Posterior vena cava (tissue), 2 donors: ENCODE measurements at regions not wholly inside any gene's neighbourhood (a gene's known extent, or its start where the extent isn't known, plus 50 kb on each side); places are given as distances from the start of the nearest gene placed in this dataset.
"Not testable (repeated sequence)": the region's sequence is repeated elsewhere in the genome, so short reads cannot be mapped to it uniquely, and the experiment has no call there.

Experiments
- DNase-seq: peaks from one replicate; pipeline ENCODE4 v3.0.0-alpha.2; 2020; ENCODE audit warnings: low spot score
- intact Hi-C, 2 donors: fragments of 100-400 bp; cut with DNase I; formaldehyde crosslinking; loops; one replicate each; pipeline versions ENCODE4 v1.14.1 to v1.14.2; 2022 to 2023
- donor health status: DM: yes; HTN: yes; CAD: no.
- donor health status: DM: yes; HTN: yes; CAD: no.

- no peak for DNase-seq
- intact Hi-C loops: no loop called here
Observed at GRCh38 chr7:138352570-138353461, 107.2 kb upstream of the TRIM24 start.

GRCh38 chr7:138354066-138354465 is 106.0 kb upstream of the TRIM24 start:
- intact Hi-C loops: no loop called here
- no peak for DNase-seq

DNA sequence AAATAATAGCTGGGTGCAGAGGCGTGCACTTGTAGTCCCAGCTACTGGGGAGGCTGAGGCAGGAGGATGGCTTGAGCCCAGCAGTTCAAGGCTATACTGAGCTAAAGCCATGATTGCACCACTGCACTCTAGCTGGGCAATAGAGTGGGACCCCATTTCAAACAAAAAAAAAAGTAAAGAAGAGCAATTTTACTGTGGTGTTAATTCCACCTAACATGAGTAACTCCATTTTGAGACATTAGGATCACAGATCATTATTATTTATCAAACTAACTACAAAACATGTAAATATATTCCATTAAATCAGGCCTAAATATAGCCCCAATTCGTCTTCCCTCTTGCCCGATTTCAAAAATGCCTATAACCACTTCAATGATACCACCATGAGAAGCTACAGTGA is 104.8 kb upstream of the TRIM24 start:
- no peak for DNase-seq
- intact Hi-C loops: no loop called here

GRCh38 chr7:138358850-138359341 is 101.2 kb upstream of the TRIM24 start:
- no peak for DNase-seq
- intact Hi-C loops: no loop called here

DNA sequence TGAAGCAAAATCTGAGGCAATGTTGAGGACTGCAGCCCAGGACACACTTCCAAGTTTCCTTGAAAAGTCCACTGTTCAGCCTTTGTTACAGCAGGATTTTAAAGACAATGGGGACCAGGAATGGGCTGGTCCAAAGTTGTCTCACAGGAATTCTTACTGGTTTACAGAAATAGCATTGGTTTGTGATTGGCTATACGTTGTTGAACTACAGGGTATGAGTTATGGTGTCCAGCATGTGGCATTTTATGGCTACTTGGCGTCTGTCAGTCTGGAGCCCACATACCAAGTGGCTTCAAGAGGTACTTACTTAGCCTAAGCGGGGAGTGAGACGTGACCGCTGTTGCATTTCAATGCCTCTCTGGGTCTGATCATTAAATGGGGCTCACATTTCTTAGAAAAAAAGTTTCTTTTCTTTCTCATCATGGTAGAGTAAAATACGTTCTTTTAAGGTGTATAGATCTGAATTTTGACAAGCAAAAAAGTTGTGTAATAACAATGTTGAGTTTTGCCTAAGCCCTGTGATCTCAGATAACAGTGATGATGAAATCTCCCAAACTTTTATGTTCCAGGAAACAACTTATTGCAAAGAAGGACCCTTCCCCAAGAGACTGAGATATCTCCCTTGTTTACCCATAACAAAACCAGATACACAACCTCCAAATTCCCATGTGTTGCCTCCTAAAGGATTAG is 100.0 kb upstream of the TRIM24 start:
- intact Hi-C loops: no loop called here
- DNase-seq: no peak

DNA sequence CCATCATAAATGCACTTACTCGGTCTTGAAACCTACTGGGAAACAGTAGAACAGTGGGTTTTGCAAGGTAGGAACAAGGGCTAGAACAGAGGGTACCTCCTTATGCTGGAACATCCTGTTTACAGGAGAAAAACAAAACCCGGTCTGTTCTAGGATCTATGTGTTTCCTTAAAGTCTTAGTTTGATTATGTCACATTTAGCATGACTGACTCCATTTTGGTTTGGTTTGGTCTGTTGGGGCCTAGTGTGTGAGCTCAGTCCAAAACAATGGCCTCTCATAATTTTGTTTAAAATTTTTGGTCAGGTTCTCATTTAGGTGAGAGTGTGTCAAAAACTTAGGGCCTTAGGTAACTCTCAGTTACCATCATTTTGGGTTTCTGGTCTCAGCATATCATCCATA is 96.3 kb upstream of the TRIM24 start:
- no peak for DNase-seq
- intact Hi-C loops: no loop called here

DNA sequence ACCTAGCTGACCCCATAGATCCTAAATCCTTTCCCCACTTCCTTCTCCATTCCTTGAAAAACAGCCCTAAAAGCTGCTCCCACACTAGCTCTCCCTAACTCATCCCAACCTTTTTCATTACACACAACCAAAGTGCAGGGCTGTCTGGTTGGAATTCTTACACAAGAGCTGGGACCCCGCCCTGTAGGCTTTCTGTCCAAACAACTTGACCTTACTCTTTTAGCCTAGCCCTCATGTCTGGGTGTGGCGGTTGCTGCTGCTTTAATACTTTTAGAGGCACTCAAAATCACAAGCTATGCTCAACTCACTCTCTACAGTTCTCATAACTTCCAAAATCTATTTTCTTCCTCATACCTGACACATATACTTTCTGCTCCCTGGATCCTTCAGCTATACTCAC is 93.9 kb upstream of the TRIM24 start:
- DNase-seq, intact Hi-C loops: not testable (repeated sequence)

- intact Hi-C loops: not testable (repeated sequence)
Observed at GRCh38 chr7:138366676-138367075, 93.4 kb upstream of the TRIM24 start.

DNA sequence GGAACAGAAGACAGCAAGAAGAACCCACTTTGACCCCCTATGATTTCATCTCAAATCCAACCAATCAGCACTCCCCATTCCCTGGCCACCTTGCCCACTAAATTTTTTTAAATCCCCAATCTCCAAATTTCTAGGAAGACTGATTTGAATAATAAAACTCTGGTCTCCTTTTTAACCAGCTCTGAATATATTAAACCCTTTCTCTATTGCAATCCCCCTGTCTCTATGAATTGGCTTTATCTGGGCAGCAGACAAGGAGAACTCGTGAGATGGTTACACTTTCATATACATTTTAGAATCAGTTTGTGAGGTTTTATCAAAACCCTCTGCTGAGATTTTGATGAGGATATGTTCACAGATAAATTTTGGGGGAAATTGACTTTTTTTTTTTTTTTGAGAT is 90.3 kb upstream of the TRIM24 start:
- no peak for DNase-seq
- intact Hi-C loops: no loop called here

More at GRCh38 chr7:138366676-138367075, 93.4 kb upstream of the TRIM24 start:
- DNase-seq: not testable (repeated sequence)

- intact Hi-C loops: no loop called here
- no peak for DNase-seq
Observed at GRCh38 chr7:138370956-138371355, 89.1 kb upstream of the TRIM24 start.

DNA sequence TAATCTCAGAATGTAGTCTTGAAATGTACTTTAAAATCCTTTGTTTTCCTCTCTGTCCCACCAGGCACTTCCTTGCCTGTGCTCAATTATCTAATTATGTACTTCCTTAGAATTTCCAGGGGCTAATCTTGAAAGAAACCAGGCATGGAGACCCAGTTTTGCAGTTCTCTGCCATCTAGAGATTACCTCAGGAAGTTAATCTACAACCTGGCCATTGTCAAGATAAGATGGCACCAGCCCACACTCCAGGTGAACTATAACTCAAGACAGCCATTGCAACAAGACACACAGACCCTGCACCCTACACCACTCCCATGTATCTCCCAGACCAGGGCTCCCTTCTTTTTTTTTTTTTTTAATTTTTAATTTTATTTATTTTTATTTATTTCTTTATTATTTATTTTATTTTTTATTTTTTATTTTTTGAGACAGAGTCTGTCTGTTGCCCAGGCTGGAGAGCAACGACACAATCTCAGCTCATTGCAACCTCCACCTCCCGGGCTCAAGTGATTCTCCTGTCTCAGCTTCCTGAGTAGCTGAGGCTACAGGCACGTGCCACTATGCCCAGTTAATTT is 85.9 kb upstream of the TRIM24 start:
- intact Hi-C loops: no loop called here
- DNase-seq: no peak

DNA sequence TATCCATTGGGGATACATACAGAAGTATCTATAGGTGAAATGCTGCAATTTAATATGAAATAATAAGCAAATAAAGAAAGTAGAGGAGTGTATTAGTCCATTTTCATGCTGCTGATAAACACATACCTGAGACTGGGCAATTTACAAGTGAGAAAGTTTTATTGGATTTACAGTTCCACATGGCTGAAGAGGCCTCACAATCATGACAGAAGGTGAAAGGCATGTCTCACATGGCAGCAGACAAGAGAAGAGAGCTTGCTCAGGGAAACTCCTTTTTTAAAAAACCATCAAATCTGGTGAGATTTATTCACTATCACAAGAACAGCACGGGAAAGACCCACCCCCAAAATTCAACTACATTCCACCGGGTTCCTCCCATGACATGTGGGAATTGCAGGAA is 82.8 kb upstream of the TRIM24 start:
- intact Hi-C loops: no loop called here
- DNase-seq: no peak

DNA sequence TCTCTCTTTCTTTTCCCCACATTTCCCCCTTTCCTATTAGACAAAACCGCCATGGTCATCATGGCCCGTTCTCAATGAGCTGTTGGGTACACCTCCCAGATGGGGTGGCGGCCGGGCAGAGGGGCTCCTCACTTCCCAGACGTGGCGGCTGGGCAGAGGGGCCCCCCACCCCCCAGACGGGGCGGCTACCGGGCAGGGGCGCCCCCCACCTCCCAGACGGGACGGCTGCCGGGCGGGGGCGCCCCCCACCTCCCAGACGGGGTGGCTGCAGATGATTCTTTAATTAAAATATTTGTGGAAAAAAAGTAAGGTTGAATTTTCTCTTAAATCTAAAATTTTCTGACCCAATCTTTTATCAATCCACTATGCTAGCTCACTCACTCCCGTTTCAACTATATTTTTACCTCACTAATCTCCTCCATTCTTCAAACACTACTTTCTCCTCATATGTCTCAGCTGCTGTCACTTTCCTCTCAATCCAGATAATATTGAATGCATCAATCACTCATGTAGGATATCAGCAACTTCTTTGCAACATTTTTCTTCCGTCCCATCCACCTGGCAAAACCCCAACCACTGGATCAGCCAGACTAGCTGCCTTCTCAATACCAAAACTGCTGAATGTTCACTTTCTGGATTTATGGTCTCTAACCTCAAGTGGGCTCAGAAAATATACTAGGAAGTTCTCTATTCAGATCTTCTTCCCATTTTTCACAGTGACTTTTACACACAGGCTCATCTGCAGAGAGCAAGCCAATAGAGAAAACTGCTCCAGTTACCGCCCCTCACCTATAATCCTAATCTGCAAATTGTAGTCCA is 81.1 kb upstream of the TRIM24 start:
- intact Hi-C loops: no loop called here
- DNase-seq: no peak

GRCh38 chr7:138382862-138383565 is 77.0 kb upstream of the TRIM24 start:
- intact Hi-C loops: no loop called here
- no peak for DNase-seq

GRCh38 chr7:138386821-138387220 is 73.2 kb upstream of the TRIM24 start:
- intact Hi-C loops: no loop called here
- no peak for DNase-seq

DNA sequence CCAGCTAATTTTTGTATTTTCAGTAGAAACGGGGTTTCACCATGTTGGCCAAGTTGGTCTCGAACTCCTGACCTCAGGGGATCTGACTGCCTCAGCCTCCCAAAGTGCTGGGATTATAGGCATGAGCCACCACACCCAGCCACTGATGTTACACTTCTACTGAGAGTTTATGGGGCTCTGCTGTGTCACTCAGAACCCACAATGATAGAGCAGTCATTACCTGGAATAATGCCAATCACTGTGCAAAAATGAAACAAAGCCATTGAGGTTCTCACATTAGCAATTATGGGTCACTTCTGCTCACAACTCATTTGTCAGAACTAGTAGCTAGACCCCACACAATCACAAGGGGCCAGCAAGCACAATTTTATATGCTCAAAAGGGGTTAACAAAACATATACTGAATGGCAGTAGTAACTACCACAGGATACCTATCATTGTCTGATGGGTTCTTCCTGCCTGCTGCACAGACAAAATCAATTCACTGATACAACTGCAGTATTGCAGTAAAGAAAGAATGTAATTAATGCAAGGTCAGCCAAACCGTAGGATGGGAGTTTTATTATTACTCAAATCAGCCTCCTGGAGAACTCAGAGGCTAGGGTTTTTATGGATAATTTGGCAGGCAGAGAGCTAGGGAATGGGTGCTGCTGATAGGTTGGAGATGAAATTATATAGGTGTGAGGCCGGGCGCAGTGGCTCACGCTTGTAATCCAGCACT is 72.1 kb upstream of the TRIM24 start:
- intact Hi-C loops: no loop called here
- DNase-seq: no peak

DNA sequence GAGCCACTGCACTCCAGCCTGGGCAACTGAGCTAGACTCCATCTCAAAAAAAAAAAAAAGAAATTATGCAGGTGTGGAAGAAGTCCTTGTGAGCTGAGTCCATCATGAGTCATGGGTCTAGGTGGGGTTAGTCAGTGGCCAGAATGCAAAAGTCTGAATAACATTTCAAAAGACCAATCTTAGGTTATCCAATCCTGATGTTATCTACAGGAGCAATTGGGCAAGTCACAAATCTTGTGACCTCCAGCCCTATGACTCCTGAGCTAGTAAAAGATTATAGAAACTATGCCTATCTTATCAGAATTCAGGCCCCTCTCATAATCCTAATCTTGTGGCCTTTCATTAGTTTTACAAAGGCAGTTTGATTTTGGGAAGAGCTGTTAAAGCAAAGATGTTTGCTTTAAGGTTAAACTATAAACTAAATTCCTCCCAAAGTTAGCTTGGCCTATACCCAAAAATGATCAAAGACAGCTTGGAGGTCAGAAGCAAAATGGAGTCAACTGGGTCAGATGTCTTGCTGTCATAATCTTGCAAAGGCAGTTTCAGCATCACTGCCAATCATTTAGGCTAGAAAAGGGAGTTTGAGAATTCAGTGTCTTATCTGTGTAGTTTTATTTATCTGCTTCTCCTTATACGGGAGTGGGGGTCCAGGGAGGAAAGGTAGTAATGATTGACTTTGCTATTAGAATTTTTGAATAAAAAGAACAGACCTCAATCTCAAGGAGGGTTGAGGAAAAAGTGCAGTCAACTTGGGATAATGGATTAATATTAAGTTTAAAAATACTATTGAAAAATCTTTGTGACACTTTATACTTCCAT is 71.2 kb upstream of the TRIM24 start:
- intact Hi-C loops: no loop called here
- no peak for DNase-seq
